BLaER1 treated with 17β-estradiol and CSF1 and Interleukin-3, amounts not matched to agents 10 nM and 100 nM (cell line): ENCODE measurements at regions not wholly inside any gene's neighbourhood (a gene's known extent, or its start where the extent isn't known, plus 50 kb on each side); places are given as distances from the start of the nearest gene placed in this dataset.
"Not testable (repeated sequence)": the region's sequence is repeated elsewhere in the genome, so short reads cannot be mapped to it uniquely, and the experiment has no call there.

Source experiments
- H3K27ac ChIP-seq, 11 experiments: shearing (Covaris generic); formaldehyde crosslinking; 2 replicates each; pipeline ENCODE4 v1.8.1; 2022
- H3K27me3 ChIP-seq, 11 experiments: shearing (Covaris generic); formaldehyde crosslinking; 2 replicates each; pipeline ENCODE4 v1.8.1; 2022
- H3K36me3 ChIP-seq, 11 experiments: shearing (Covaris generic); formaldehyde crosslinking; 2 replicates each; pipeline ENCODE4 v1.8.1; 2022
- H3K4me1 ChIP-seq, 10 experiments: shearing (Covaris generic); formaldehyde crosslinking; 2 replicates each; pipeline ENCODE4 v1.8.1; 2022
- H3K4me2 ChIP-seq, 11 experiments: shearing (Covaris generic); formaldehyde crosslinking; 2 replicates each; pipeline ENCODE4 v1.8.1; 2022
- H3K4me3 ChIP-seq, 10 experiments: shearing (Covaris generic); formaldehyde crosslinking; 2 replicates each; pipeline ENCODE4 v1.8.1; 2022
- H3K9ac ChIP-seq, 11 experiments: shearing (Covaris generic); formaldehyde crosslinking; 2 replicates each; pipeline ENCODE4 v1.8.1; 2022
- H3K9me3 ChIP-seq, 11 experiments: shearing (Covaris generic); formaldehyde crosslinking; replicated peaks in 1 of 11; 2 replicates each; pipeline ENCODE4 v1.8.1; 2022
- H4K20me1 ChIP-seq, 11 experiments: shearing (Covaris generic); formaldehyde crosslinking; 2 replicates each; pipeline ENCODE4 v1.8.1; 2022
- Cebpa-rat ChIP-seq, 11 experiments: shearing (Covaris generic); IDR thresholded peaks; 2 replicates each; pipeline ENCODE4 v1.8.1; 2022

- TF ChIP-seq Cebpa-rat (IDR thresholded peaks at IDR 0.05), result no peak
- no peaks in the 10 kb centered on the region for H4K20me1 ChIP-seq
These were observed 658.3 kb upstream of the PITX2 start for GRCh38 chr4:111281219-111281618.

GRCh38 chr4:111282035-111282434, 659.2 kb upstream of the PITX2 start:
- Histone ChIP-seq H3K4me2 (no peak overlapping the region), H3K27me3 (no peaks in the 10 kb centered on the region), H3K9me3 (no peaks in the 10 kb centered on the region), H3K4me3 (no peak overlapping the region), H4K20me1 (no peaks in the 10 kb centered on the region), H3K4me1 (no peaks in the 10 kb centered on the region), H3K27ac (no peak overlapping the region), H3K9ac (no peak overlapping the region), H3K36me3 (no peaks in the 10 kb centered on the region)
- TF ChIP-seq Cebpa-rat (IDR thresholded peaks at IDR 0.05), result no peak

More at GRCh38 chr4:111281219-111281618, 658.3 kb upstream of the PITX2 start:
- Histone ChIP-seq H3K27me3 (no peaks in the 10 kb centered on the region), H3K4me1 (no peaks in the 10 kb centered on the region), H3K9me3 (no peaks in the 10 kb centered on the region), H3K9ac (no peak overlapping the region), H3K4me3 (no peak overlapping the region), H3K4me2 (no peak overlapping the region), H3K27ac (no peak overlapping the region), H3K36me3 (no peaks in the 10 kb centered on the region)

- Histone ChIP-seq H3K36me3 (no peaks in the 10 kb centered on the region), H3K27ac (no peak overlapping the region), H3K9ac (no peak overlapping the region), H3K4me2 (no peak overlapping the region), H3K9me3 (no peaks in the 10 kb centered on the region), H3K4me3 (no peak overlapping the region), H3K4me1 (no peaks in the 10 kb centered on the region), H3K27me3 (no peaks in the 10 kb centered on the region), H4K20me1 (no peaks in the 10 kb centered on the region)
- no peak for TF ChIP-seq Cebpa-rat (IDR thresholded peaks at IDR 0.05)
These were observed 660.3 kb upstream of the PITX2 start for GRCh38 chr4:111283066-111283677.

GRCh38 chr4:111296466-111296865, 673.6 kb upstream of the PITX2 start:
- no peak overlapping the region for H3K27ac ChIP-seq
- H3K9me3 ChIP-seq, result 0 out of 22 replicates have a peak, but pooled peaks cover 0 to 2% (median 0%) of the 10 kb centered on the region in 11 experiments
- H3K4me2 ChIP-seq, result no peak overlapping the region
- no peak for TF ChIP-seq Cebpa-rat (IDR thresholded peaks at IDR 0.05)
- H3K36me3 ChIP-seq, result no peaks in the 10 kb centered on the region
- no peaks in the 10 kb centered on the region for H3K27me3 ChIP-seq
- H3K4me1 ChIP-seq, result no peaks in the 10 kb centered on the region
- no peak overlapping the region for H3K4me3 ChIP-seq
- H4K20me1 ChIP-seq, result no peaks in the 10 kb centered on the region
- no peak overlapping the region for H3K9ac ChIP-seq

GRCh38 chr4:111303806-111304205, 680.9 kb upstream of the PITX2 start:
- Histone ChIP-seq H3K4me3 (no peak overlapping the region), H3K4me1 (no peaks in the 10 kb centered on the region)

GRCh38 chr4:111323496-111323895, 700.6 kb upstream of the PITX2 start:
- TF ChIP-seq Cebpa-rat (IDR thresholded peaks at IDR 0.05), result no peak
- Histone ChIP-seq H3K27ac (no peak overlapping the region), H4K20me1 (no peaks in the 10 kb centered on the region), H3K4me1 (no peaks in the 10 kb centered on the region), H3K9ac (no peak overlapping the region), H3K36me3 (no peaks in the 10 kb centered on the region), H3K27me3 (no peaks in the 10 kb centered on the region), H3K4me2 (no peak overlapping the region), H3K9me3 (no peaks in the 10 kb centered on the region), H3K4me3 (no peak overlapping the region)

More at GRCh38 chr4:111303806-111304205, 680.9 kb upstream of the PITX2 start:
- no peak overlapping the region for H3K9ac ChIP-seq
- H4K20me1 ChIP-seq, result no peaks in the 10 kb centered on the region; a peak in 1 of 22 replicates
- no peaks in the 10 kb centered on the region for H3K36me3 ChIP-seq
- no peak for TF ChIP-seq Cebpa-rat (IDR thresholded peaks at IDR 0.05)
- H3K4me2 ChIP-seq, result no peak overlapping the region
- no peaks in the 10 kb centered on the region for H3K9me3 ChIP-seq
- H3K27ac ChIP-seq, result no peak overlapping the region
- H3K27me3 ChIP-seq, result no peaks in the 10 kb centered on the region

GRCh38 chr4:111323916-111324315, 701.0 kb upstream of the PITX2 start:
- Histone ChIP-seq H3K4me3 (no peak overlapping the region), H4K20me1 (no peaks in the 10 kb centered on the region), H3K4me1 (no peaks in the 10 kb centered on the region), H3K4me2 (no peak overlapping the region), H3K36me3 (no peaks in the 10 kb centered on the region), H3K27me3 (no peaks in the 10 kb centered on the region), H3K9ac (no peak overlapping the region), H3K27ac (no peak overlapping the region), H3K9me3 (no peaks in the 10 kb centered on the region)
- no peak for TF ChIP-seq Cebpa-rat (IDR thresholded peaks at IDR 0.05)

- Histone ChIP-seq H3K4me1 (no peaks in the 10 kb centered on the region), H3K27ac (no peak overlapping the region), H3K4me3 (no peak overlapping the region), H3K4me2 (no peak overlapping the region), H4K20me1 (no peaks in the 10 kb centered on the region), H3K9ac (no peak overlapping the region), H3K36me3 (no peaks in the 10 kb centered on the region), H3K9me3 (no peaks in the 10 kb centered on the region), H3K27me3 (no peaks in the 10 kb centered on the region)
- no peak for TF ChIP-seq Cebpa-rat (IDR thresholded peaks at IDR 0.05)
These were observed 703.6 kb upstream of the PITX2 start for GRCh38 chr4:111326450-111326849.

- H3K27ac ChIP-seq, result no peak overlapping the region
- H3K9me3 ChIP-seq, result no peaks in the 10 kb centered on the region
- H3K4me3 ChIP-seq, result no peak overlapping the region
- no peaks in the 10 kb centered on the region for H4K20me1 ChIP-seq
- H3K4me2 ChIP-seq, result no peak overlapping the region
- no peaks in the 10 kb centered on the region for H3K36me3 ChIP-seq
- no peak for TF ChIP-seq Cebpa-rat (IDR thresholded peaks at IDR 0.05)
- H3K4me1 ChIP-seq, result no peaks in the 10 kb centered on the region
- no peak overlapping the region for H3K9ac ChIP-seq
- no peaks in the 10 kb centered on the region for H3K27me3 ChIP-seq
These were observed 707.9 kb upstream of the PITX2 start for GRCh38 chr4:111330786-111331185.

GRCh38 chr4:111334361-111334760, 711.5 kb upstream of the PITX2 start:
- Histone ChIP-seq H3K27me3 (no peaks in the 10 kb centered on the region), H3K4me1 (no peaks in the 10 kb centered on the region), H4K20me1 (no peaks in the 10 kb centered on the region), H3K4me3 (no peak overlapping the region), H3K27ac (no peak overlapping the region), H3K9ac (no peak overlapping the region), H3K9me3 (no peaks in the 10 kb centered on the region), H3K36me3 (no peaks in the 10 kb centered on the region), H3K4me2 (no peak overlapping the region)
- no peak for TF ChIP-seq Cebpa-rat (IDR thresholded peaks at IDR 0.05)

- not testable (repeated sequence) for H3K27me3 ChIP-seq, H3K9me3 ChIP-seq, H3K4me3 ChIP-seq, H3K4me2 ChIP-seq, H3K36me3 ChIP-seq, H4K20me1 ChIP-seq, H3K4me1 ChIP-seq, H3K27ac ChIP-seq, H3K9ac ChIP-seq
These were observed 714.5 kb upstream of the PITX2 start for GRCh38 chr4:111337186-111337876.
